Body of pancreas (tissue), 4 donors: ENCODE measurements at regions not wholly inside any gene's neighbourhood (a gene's known extent, or its start where the extent isn't known, plus 50 kb on each side); places are given as distances from the start of the nearest gene placed in this dataset.

Experiments used
- ATAC-seq: fragments of 150-250 bp; one replicate; pipeline ENCODE4 v1.9.1; 2016
- DNase-seq, 4 donors: peaks; one replicate each; pipeline ENCODE4 v3.0.0-alpha.2; 2019
- H3K27ac ChIP-seq, 4 donors: fragments of 200-600 bp; sonication (generic); 1 replicate in 3 of 4; 2 replicates in 1 of 4; pipeline versions ENCODE4 v1.5.1 to v1.6.1; 2016 to 2019; ENCODE audit warnings: mild to moderate bottlenecking in 1 of 4, mixed read lengths in 1 of 4, moderate library complexity in 1 of 4
- H3K27me3 ChIP-seq, 2 donors: fragments of 200-600 bp; sonication (generic); one replicate each; pipeline ENCODE4 v1.6.0; 2016; ENCODE audit warnings: mild to moderate bottlenecking in 1 of 2
- H3K36me3 ChIP-seq, 2 donors: fragments of 200-600 bp; sonication (generic); replicated peaks in 1 of 2; 2 replicates each; pipeline ENCODE4 v1.5.1; 2016; ENCODE audit warnings: low read depth in 2 of 2; ENCODE audit not compliant: insufficient read depth in 1 of 2
- H3K4me1 ChIP-seq: fragments of 200-600 bp; sonication (generic); one replicate; pipeline ENCODE4 v1.6.0; 2016
- H3K4me3 ChIP-seq, 2 donors: fragments of 200-600 bp; sonication (generic); 1 replicate in 1 of 2; 2 replicates in 1 of 2; pipeline ENCODE4 v1.5.1; 2016 to 2019
- H3K9me3 ChIP-seq, 3 donors: fragments of 200-600 bp; sonication (generic); 1 replicate in 2 of 3; 2 replicates in 1 of 3; pipeline ENCODE4 v1.5.1; 2016
- POLR2A ChIP-seq, 3 donors: fragments of 450-650 bp; IDR thresholded peaks; one replicate each; pipeline ENCODE4 v1.6.1; 2016; ENCODE audit warnings: antibody characterized with exemption in 3 of 3, mild to moderate bottlenecking in 2 of 3
- WGBS, 2 donors: methylation state at CpG; one replicate each; pipeline ENCODE4 v1.1.5; 2017; 5-methylcytosine and 5-hydroxymethylcytosine counted together
- intact Hi-C: fragments of 100-400 bp; cut with DNase I; formaldehyde crosslinking; loops from one replicate; pipeline ENCODE4 v1.15.1; 2023
- TF ChIP-seq, protein P1 (sequence below), 7 experiments: fragments of 450-650 bp in 4 of 7; fragments of 200-600 bp in 3 of 7; sonication (generic) in 3 of 7; IDR thresholded peaks; one replicate each; pipeline ENCODE4 v1.5.1; 2016 to 2019; ENCODE audit warnings: antibody characterized with exemption in 7 of 7

DNA sequence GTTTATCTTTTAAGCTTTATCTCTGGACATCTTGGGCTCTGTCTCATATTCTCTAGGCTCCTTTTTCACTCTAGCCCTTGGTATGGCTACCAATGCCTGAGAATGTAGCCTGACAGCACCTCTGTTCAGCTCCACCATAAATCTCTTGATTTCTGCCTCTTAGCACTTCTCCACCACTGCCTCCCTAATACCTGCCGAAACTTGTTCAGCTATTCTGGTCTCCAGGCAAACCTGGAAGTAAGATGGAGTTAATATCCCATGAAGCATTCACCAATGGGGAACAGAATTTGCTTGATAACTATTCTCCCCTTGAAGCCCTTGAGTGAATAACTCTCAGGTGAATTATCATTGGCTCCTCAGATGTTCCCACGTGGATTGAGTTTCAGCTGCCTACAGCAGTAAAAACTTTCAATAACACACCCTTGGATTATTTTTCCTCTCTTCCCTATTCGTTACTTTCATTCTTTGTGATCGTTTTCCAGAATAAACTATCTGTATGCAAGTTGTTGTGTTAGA lies 145.6 kb downstream of the EVA1A start:
- H3K4me3 ChIP-seq, result no peak overlapping the region
- TF ChIP-seq POLR2A (IDR thresholded peaks at IDR 0.05), result no peak
- TF ChIP-seq, protein P1, sequence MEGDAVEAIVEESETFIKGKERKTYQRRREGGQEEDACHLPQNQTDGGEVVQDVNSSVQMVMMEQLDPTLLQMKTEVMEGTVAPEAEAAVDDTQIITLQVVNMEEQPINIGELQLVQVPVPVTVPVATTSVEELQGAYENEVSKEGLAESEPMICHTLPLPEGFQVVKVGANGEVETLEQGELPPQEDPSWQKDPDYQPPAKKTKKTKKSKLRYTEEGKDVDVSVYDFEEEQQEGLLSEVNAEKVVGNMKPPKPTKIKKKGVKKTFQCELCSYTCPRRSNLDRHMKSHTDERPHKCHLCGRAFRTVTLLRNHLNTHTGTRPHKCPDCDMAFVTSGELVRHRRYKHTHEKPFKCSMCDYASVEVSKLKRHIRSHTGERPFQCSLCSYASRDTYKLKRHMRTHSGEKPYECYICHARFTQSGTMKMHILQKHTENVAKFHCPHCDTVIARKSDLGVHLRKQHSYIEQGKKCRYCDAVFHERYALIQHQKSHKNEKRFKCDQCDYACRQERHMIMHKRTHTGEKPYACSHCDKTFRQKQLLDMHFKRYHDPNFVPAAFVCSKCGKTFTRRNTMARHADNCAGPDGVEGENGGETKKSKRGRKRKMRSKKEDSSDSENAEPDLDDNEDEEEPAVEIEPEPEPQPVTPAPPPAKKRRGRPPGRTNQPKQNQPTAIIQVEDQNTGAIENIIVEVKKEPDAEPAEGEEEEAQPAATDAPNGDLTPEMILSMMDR (IDR thresholded peaks at IDR 0.05), result no peak
- peaks cover 16% of the 10 kb centered on the region for H3K4me1 ChIP-seq
- no peaks in the 10 kb centered on the region for H3K36me3 ChIP-seq
- intact Hi-C loops, result no loop called here
- ATAC-seq (no peak), DNase-seq (no peak)
- no peak overlapping the region for H3K27ac ChIP-seq
- H3K27me3 ChIP-seq, result no peaks in the 10 kb centered on the region
- 86 to 87% methylated on average over 4 of the region's 4 CpGs for WGBS, 2 donors
- no peaks in the 10 kb centered on the region for H3K9me3 ChIP-seq

DNA sequence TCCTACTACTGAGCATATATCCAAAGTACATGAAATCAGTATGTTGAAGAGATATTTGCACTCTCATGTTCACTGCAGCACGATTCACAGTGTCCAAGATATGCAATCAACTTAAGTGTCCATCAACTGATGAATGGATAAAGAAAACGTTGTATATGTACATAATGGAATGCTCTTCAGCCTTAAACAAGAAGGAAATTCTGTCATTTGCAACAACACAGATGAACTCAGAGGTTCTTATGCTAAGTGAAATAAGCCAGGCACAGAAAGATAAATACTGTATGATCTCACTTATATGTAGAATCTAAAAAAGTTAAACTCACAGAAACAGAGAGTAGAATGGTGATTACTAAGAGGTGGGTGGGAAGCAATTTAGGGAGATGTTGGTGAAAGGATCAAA lies 149.2 kb downstream of the EVA1A start:
- WGBS, 2 donors, result 46 to 56% methylated on average over 2 of the region's 2 CpGs
- no peak for TF ChIP-seq POLR2A (IDR thresholded peaks at IDR 0.05)
- TF ChIP-seq, protein P1 (IDR thresholded peaks at IDR 0.05), result no peak
- Histone ChIP-seq H3K9me3 (no peaks in the 10 kb centered on the region), H3K27ac (no peak overlapping the region), H3K36me3 (no peaks in the 10 kb centered on the region), H3K4me3 (no peak overlapping the region), H3K4me1 (peaks cover 4% of the 10 kb centered on the region), H3K27me3 (no peaks in the 10 kb centered on the region)
- no peak for DNase-seq
- ATAC-seq, result no peak
- intact Hi-C loops, result no loop called here

DNA sequence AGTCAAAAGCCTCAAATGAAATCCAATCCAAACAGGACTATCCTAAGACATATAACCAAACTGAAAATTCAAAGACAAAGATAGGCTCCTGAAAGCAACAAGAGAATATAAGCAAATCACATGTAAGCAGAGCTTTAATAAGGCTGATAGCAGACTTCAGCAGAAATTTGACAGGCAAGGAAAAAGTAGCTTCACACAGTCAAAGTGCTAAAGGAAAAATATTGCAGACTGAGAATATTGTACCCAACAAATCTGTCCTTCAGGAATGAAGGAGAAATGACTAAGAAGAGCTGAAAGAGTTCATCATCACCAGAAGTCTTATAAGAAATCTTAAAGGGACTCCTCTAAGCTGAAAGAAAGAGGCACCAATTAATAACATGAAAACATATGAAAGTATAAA lies 150.0 kb downstream of the EVA1A start:
- no peaks in the 10 kb centered on the region for H3K27me3 ChIP-seq
- no peak overlapping the region for H3K27ac ChIP-seq
- ATAC-seq, result no peak
- no peaks in the 10 kb centered on the region for H3K9me3 ChIP-seq
- no peak for DNase-seq
- intact Hi-C loops, result no loop called here
- H3K4me3 ChIP-seq, result no peak overlapping the region
- no peaks in the 10 kb centered on the region for H3K36me3 ChIP-seq
- TF ChIP-seq, protein P1 (IDR thresholded peaks at IDR 0.05), result no peak
- TF ChIP-seq POLR2A (IDR thresholded peaks at IDR 0.05), result no peak
- no peaks in the 10 kb centered on the region for H3K4me1 ChIP-seq

DNA sequence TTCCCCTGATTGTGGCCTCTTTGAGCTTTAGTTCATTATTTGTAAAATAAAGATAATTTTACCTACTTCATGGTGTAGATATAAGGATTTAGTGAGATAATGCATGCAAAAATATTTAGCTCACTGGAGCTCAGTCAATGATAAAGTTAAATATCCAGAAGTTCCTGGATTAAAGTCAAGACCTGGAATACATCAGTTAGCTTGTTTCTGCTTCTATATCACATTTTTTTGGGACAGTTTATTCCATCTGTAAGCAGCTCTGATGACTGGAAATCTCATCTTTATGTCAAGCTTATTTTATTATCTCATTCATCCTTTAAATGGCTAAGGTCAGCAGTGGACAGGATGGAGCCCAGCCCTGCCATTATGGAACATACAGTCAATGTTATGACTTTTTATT lies 152.0 kb downstream of the EVA1A start:
- no peak overlapping the region for H3K27ac ChIP-seq
- no peak for ATAC-seq
- no peak overlapping the region for H3K4me3 ChIP-seq
- H3K9me3 ChIP-seq, result no peaks in the 10 kb centered on the region
- H3K27me3 ChIP-seq, result no peaks in the 10 kb centered on the region
- H3K4me1 ChIP-seq, result no peaks in the 10 kb centered on the region
- DNase-seq, result no peak
- intact Hi-C loops, result loop anchor here (10.0 kb wide), 1 partner anchor 354 kb away; no protein-coding TSS in a partner anchor
- H3K36me3 ChIP-seq, result no peaks in the 10 kb centered on the region
- TF ChIP-seq POLR2A (IDR thresholded peaks at IDR 0.05), result no peak
- TF ChIP-seq, protein P1 (IDR thresholded peaks at IDR 0.05), result no peak

DNA sequence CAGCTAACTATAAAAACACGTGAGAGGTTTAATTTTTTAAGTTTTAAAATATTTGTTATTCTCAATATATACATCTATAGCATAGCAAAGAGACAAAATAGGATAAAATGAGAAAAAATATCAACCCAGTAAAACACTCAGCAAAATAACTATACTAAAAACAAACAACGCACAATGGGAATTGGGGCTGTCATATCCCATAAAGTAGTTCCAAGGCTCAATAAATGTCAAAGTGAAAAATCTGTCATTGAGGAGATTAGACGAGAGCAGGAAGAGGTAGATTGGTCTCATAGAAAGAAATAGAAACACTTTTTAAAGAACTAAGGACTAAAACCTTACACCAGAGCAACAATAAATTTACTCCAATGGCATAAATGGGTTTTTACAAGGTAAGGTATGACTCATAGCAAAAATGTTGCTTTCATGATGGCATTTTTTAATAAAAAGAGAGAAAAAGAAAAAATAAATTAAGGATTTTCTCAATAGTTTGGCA lies 153.7 kb downstream of the EVA1A start:
- intact Hi-C loops, result loop anchor here (10.0 kb wide), 1 partner anchor 352 kb away; no protein-coding TSS in a partner anchor
- ATAC-seq (no peak), DNase-seq (no peak)
- Histone ChIP-seq H3K4me3 (no peak overlapping the region), H3K4me1 (no peaks in the 10 kb centered on the region), H3K27ac (no peak overlapping the region), H3K9me3 (no peaks in the 10 kb centered on the region), H3K36me3 (no peaks in the 10 kb centered on the region), H3K27me3 (no peaks in the 10 kb centered on the region)
- TF ChIP-seq, protein P1 (IDR thresholded peaks at IDR 0.05), result no peak
- no peak for TF ChIP-seq POLR2A (IDR thresholded peaks at IDR 0.05)
- 51% methylated on average over 3 of the region's 3 CpGs for WGBS, 2 donors
